ENCODE measurements at regions not wholly inside any gene's neighbourhood (a gene's known extent, or its start where the extent isn't known, plus 50 kb on each side); places are given as distances from the start of the nearest gene placed in this dataset.

DNA sequence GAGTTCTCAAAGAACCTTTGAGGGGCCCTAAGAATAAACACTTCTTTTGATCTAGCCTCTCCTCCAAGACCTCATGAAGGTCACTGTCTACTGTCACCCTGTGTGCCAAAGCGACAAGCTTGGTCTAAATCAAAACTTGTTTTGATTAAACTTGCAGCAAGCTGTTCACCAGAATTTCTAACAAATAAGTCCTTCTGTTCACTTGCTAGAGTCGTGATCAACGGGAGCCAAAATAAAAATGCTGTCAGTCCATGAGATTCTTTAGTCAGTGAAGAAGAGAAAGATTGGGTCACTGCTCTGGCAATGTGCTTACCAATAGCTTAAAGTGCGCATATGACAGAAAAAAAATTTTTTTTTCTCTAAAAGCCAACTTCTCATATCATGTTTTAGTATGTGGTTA lies 53.9 kb upstream of the GALNT5 start:
- TF ChIP-seq, protein P1, sequence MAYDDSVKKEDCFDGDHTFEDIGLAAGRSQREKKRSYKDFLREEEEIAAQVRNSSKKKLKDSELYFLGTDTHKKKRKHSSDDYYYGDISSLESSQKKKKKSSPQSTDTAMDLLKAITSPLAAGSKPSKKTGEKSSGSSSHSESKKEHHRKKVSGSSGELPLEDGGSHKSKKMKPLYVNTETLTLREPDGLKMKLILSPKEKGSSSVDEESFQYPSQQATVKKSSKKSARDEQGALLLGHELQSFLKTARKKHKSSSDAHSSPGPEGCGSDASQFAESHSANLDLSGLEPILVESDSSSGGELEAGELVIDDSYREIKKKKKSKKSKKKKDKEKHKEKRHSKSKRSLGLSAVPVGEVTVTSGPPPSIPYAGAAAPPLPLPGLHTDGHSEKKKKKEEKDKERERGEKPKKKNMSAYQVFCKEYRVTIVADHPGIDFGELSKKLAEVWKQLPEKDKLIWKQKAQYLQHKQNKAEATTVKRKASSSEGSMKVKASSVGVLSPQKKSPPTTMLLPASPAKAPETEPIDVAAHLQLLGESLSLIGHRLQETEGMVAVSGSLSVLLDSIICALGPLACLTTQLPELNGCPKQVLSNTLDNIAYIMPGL (CRISPR knock-in tag; IDR thresholded peaks at IDR 0.05) = no peak
- TF ChIP-seq CREB1 (CRISPR knock-in tag; IDR thresholded peaks at IDR 0.05) (no peak), JUN (CRISPR knock-in tag; IDR thresholded peaks at IDR 0.05) (no peak), ZBTB21 (CRISPR knock-in tag; IDR thresholded peaks at IDR 0.05; ENCODE audit: borderline replicate concordance) (no peak), NFYB (CRISPR knock-in tag; conservative IDR thresholded peaks at IDR 0.05; ENCODE audit: low read depth) (no peak), GABPB1 (CRISPR knock-in tag; IDR thresholded peaks at IDR 0.05) (no peak), SP1 (CRISPR knock-in tag; conservative IDR thresholded peaks at IDR 0.05) (no peak), ESRRA (CRISPR knock-in tag; IDR thresholded peaks at IDR 0.05; ENCODE audit: borderline replicate concordance) (no peak), FOXP1 (CRISPR knock-in tag; IDR thresholded peaks at IDR 0.05; ENCODE audit: borderline replicate concordance) (no peak)
- TF ChIP-seq, protein P2, sequence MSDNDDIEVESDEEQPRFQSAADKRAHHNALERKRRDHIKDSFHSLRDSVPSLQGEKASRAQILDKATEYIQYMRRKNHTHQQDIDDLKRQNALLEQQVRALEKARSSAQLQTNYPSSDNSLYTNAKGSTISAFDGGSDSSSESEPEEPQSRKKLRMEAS (CRISPR knock-in tag; IDR thresholded peaks at IDR 0.05) = no peak
- TF ChIP-seq, protein P3, sequence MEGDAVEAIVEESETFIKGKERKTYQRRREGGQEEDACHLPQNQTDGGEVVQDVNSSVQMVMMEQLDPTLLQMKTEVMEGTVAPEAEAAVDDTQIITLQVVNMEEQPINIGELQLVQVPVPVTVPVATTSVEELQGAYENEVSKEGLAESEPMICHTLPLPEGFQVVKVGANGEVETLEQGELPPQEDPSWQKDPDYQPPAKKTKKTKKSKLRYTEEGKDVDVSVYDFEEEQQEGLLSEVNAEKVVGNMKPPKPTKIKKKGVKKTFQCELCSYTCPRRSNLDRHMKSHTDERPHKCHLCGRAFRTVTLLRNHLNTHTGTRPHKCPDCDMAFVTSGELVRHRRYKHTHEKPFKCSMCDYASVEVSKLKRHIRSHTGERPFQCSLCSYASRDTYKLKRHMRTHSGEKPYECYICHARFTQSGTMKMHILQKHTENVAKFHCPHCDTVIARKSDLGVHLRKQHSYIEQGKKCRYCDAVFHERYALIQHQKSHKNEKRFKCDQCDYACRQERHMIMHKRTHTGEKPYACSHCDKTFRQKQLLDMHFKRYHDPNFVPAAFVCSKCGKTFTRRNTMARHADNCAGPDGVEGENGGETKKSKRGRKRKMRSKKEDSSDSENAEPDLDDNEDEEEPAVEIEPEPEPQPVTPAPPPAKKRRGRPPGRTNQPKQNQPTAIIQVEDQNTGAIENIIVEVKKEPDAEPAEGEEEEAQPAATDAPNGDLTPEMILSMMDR (IDR thresholded peaks at IDR 0.05) = no peak
- TF ChIP-seq, protein P4, sequence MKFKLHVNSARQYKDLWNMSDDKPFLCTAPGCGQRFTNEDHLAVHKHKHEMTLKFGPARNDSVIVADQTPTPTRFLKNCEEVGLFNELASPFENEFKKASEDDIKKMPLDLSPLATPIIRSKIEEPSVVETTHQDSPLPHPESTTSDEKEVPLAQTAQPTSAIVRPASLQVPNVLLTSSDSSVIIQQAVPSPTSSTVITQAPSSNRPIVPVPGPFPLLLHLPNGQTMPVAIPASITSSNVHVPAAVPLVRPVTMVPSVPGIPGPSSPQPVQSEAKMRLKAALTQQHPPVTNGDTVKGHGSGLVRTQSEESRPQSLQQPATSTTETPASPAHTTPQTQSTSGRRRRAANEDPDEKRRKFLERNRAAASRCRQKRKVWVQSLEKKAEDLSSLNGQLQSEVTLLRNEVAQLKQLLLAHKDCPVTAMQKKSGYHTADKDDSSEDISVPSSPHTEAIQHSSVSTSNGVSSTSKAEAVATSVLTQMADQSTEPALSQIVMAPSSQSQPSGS (CRISPR knock-in tag; IDR thresholded peaks at IDR 0.05; ENCODE audit: borderline replicate concordance, low read depth) = no peak
- TF ChIP-seq, protein P5, sequence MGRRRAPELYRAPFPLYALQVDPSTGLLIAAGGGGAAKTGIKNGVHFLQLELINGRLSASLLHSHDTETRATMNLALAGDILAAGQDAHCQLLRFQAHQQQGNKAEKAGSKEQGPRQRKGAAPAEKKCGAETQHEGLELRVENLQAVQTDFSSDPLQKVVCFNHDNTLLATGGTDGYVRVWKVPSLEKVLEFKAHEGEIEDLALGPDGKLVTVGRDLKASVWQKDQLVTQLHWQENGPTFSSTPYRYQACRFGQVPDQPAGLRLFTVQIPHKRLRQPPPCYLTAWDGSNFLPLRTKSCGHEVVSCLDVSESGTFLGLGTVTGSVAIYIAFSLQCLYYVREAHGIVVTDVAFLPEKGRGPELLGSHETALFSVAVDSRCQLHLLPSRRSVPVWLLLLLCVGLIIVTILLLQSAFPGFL (CRISPR knock-in tag; IDR thresholded peaks at IDR 0.05; ENCODE audit: borderline replicate concordance) = no peak
